ENCODE measurements at regions not wholly inside any gene's neighbourhood (a gene's known extent, or its start where the extent isn't known, plus 50 kb on each side); places are given as distances from the start of the nearest gene placed in this dataset.

DNA sequence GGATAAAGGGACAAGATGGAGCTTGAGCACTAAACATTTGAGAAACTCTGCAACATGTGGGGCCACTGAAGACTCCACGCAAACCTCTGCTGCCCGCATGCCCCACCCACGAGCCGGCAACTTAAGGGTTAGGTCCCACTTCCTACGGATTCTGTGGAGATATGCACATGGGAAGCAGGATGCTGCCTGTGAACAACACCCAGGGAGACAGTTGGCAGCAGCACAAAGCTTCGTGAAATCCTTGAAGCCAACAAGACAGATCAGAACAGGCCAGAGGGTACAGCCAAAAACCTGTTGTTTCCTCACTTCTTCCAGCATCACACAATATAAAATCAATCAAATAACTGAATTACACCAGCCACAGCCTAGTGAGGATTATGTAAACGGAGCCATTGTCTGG lies 270.4 kb downstream of the ENC1 start:
- DNase-seq (ENCODE audit: low read depth): no peak
- TF ChIP-seq CTCF (IDR thresholded peaks at IDR 0.05; ENCODE audit: low read length, missing control alignments): no peak

DNA sequence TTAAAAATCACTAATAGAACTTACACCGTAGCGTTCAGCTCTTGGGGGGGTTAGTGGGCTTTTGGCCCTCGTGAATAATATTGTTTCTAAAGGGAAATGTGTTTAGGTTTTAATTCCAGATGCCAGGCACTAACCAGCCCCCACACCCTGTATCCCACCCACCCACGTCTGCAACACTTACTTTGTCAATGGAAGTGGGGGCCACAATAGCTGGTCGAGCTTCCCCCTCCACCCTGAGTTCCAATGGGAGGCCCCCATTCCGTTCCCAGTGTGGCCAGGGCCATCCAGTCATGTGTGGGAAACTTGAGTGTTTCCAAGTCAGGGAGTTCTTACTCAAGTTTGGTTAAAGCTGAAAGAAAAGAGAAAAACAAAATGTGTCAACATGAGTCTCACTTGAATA lies 271.4 kb downstream of the ENC1 start:
- H3K4me3 ChIP-seq (replicated peaks; ENCODE audit: low read depth, low read length): no peak overlapping the region
- no peak for DNase-seq (ENCODE audit: low read depth)
- TF ChIP-seq CTCF (IDR thresholded peaks at IDR 0.05; ENCODE audit: low read length, missing control alignments): no peak

More for the DNA sequence above, 270.4 kb downstream of the ENC1 start:
- no peak overlapping the region for H3K4me3 ChIP-seq (replicated peaks; ENCODE audit: low read depth, low read length)

DNA sequence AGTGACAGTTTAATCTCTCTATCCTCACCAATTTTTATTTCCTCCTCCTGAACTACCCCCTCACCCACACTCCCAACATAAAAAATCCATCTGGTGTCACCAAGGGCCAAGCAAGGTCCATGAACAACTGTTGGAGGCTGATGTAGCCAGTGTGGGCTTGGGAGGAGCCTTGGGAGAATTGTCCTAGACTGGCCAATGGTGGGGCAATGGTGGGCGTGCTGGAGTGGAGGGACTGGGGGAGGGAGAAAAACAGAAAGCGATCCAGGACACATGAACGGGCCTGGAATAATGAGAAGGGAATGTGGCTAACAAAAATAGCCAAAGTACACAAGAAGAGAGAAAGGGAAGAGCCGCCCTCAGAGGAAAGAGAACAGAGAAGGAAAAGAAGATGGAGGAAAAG lies 272.6 kb downstream of the ENC1 start:
- TF ChIP-seq CTCF (IDR thresholded peaks at IDR 0.05; ENCODE audit: low read length, missing control alignments): no peak
- H3K4me3 ChIP-seq (replicated peaks; ENCODE audit: low read depth, low read length): no peak overlapping the region
- DNase-seq (ENCODE audit: low read depth): no peak

GRCh38 chr5:74367241-74367733 lies 273.2 kb downstream of the ENC1 start:
- no peak for TF ChIP-seq CTCF (IDR thresholded peaks at IDR 0.05; ENCODE audit: low read length, missing control alignments)
- no peak overlapping the region for H3K4me3 ChIP-seq (replicated peaks; ENCODE audit: low read depth, low read length)
- DNase-seq (ENCODE audit: low read depth): no peak

- no peak for TF ChIP-seq CTCF (IDR thresholded peaks at IDR 0.05; ENCODE audit: low read length, missing control alignments)
- H3K4me3 ChIP-seq (replicated peaks; ENCODE audit: low read depth, low read length): no peak overlapping the region
- DNase-seq (ENCODE audit: low read depth): no peak
Observed at GRCh38 chr5:74365723-74366122, 274.8 kb downstream of the ENC1 start.

GRCh38 chr5:74364507-74364906 lies 276.0 kb downstream of the ENC1 start:
- DNase-seq (ENCODE audit: low read depth): no peak
- no peak overlapping the region for H3K4me3 ChIP-seq (replicated peaks; ENCODE audit: low read depth, low read length)
- no peak for TF ChIP-seq CTCF (IDR thresholded peaks at IDR 0.05; ENCODE audit: low read length, missing control alignments)

DNA sequence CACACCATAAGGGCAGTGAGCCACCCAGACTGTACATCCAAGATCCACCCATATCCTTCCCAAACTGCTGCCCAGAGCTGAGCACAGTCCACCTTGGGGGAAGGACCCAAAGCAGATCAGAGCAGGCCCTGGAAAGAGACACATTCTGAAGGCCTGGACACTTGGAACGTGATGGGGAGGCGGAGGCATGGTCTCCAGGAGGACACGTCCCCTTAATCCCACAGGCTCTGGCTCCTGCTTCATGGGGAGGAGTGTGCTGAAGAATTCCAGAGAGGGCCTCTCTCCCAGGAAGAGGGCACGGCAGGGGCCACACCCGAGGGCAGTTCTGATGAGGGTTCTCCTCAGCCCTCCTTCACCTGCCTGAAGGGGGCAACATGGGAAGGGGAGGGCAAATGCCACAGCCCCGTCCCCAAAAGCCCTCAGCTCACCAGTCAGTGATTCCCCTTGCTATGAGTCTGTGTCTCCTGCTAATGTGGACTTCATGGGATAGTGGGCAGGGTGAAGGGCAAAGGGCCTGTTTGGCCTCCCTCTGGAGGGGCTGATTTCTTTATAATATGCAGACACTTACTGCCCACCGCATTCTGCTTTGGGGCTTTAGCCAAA lies 276.8 kb downstream of the ENC1 start:
- H3K4me3 ChIP-seq (replicated peaks; ENCODE audit: low read depth, low read length): no peak overlapping the region
- no peak for TF ChIP-seq CTCF (IDR thresholded peaks at IDR 0.05; ENCODE audit: low read length, missing control alignments)
- no peak for DNase-seq (ENCODE audit: low read depth)
